Activated CD4-positive, alpha-beta T cell treated with anti-CD3 and anti-CD28 coated beads, Interleukin-2, amount 50 U/mL, for 48 hours (primary cell): ENCODE measurements at regions not wholly inside any gene's neighbourhood (a gene's known extent, or its start where the extent isn't known, plus 50 kb on each side); places are given as distances from the start of the nearest gene placed in this dataset.
"Not testable (repeated sequence)": the region's sequence is repeated elsewhere in the genome, so short reads cannot be mapped to it uniquely, and the experiment has no call there.

Experiments
- DNase-seq, 2 experiments: peaks; one replicate each; pipeline ENCODE4 v3.0.0-alpha.2; 2020

DNA sequence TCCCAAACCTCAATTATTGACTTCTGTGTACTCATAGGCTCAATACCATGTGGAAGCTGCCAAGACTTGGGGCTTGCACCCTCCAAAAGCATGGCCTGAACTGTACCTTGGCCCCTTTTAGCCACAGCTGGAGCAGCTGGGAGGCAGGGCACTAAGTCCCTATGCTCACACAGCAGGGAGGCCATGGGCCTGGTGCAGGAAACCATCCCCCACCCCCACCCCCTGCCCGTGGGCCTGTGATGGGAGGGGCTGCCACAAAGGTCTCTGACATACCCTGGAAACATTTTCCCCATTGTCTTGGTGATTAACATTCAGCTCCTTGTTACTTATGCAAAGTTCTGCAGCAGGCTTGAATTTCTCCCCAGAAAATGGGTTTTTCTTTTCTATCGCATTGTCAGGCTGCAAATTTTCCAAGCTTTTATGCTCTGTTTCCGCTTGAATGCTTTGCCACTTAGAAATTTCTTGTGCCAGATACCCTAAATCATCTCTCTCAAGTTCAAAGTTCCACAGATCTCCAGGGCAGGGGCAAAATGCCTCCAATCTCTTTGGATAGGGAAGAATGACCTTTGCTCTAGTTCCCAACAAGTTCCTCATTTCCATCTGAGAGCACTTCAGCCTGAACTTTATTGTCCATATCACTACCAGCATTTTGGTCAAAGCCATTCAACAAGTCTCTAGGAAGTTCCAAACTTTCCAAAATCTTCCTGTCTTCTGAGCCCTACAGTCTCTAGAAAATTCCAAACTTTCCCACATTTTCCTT is 141.8 kb downstream of the AHR start:
- DNase-seq = not testable (repeated sequence)

DNA sequence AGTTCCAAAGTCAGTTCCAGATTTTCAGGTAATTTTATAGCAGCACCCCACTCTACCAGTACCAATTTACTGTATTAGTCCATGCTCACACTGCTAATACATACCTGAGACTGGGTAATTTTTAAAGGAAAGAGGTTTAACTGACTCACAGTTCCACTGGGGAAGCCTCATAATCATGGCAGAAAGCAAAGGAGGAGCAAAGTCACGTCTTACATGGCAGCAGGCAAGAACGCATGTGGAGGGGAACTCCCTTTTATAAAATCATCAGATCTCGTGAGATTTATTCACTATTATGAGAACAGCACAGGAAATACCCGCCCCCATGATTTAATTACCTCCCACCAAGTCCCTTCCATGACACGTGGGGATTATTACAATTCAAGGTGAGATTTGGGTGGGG is 142.4 kb downstream of the AHR start:
- no peak for DNase-seq

DNA sequence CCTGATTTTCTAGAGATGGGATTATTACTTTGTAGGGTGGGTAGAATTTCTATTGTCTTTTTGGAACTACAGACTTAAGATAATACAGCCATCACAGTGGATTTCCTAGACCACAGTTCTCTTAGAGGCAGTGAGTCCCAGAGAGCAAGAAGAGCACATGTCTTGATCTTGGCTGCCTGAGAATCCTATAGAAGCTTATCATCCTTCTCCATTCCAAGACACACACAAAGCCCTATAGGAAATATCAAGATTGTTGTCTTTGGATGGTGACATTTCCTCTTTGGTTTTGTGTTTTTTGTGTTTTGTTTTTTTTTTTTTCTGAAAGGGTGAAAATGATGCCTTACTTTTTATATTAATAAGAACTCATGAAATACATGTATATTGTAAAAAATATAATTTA is 143.1 kb downstream of the AHR start:
- no peak for DNase-seq

DNA sequence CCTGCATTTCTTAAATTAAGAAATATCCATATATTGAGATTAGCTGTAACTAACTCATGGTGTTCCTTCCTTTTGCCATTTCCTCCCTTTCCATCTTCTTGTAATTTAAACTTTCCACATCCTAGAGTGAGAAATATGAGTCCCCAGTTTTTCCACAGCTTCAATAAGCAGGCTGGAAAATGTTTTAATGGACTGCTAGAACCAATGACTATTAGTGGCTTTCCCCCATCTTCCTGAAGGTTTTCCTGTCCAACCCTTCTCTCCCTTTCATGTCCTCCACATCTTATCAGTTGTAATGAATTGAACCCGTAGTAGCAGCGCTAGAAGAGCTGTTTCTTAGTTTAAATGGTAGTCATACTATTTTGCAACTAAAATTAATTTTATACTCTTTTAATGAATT is 145.7 kb downstream of the AHR start:
- no peak for DNase-seq

- DNase-seq = no peak
Observed at GRCh38 chr7:17444673-17445072, 146.2 kb downstream of the AHR start.

DNA sequence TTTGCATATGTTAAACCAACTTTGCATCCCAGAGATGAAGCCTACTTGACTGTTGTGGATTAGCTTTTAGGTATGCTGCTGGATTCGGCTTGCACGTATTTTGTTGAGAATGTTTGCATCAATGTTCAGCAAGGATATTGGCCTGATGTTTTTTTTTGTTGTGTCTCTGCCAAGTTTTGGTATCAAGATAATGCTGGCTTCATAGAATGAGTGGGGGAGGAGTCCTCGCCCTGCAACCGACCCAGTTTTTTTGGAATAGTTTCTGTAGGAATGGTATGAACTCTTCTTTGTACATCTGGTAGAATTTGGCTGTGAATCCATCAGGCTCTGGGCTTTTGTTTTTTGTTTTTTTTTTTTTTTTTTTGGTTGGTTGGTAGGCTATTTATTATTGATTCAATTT is 147.9 kb downstream of the AHR start:
- no peak for DNase-seq

GRCh38 chr7:17447728-17448478 is 149.5 kb downstream of the AHR start:
- DNase-seq = no peak

- no peak for DNase-seq
Observed at GRCh38 chr7:17448479-17449423, 150.3 kb downstream of the AHR start.

GRCh38 chr7:17456541-17456940 is 158.1 kb downstream of the AHR start:
- DNase-seq = no peak

DNA sequence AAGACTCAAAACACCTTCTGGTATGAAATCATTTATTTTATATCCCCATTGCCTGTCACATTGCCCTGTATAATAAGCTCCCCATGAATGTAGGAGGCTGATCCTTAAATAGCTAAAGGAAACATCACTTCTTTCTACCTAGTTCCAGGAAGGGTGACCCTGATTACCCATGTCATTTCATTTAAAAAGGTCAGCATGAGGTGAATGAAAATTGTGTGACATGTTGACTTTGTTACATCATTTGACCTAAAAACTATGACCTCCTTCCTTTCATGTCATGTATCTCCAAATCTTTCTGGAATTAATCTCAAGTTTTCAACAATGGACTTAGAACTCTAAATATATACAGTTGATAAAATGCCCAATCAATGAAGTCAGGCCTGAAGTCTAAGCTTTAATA is 161.5 kb downstream of the AHR start:
- DNase-seq = no peak

- no peak for DNase-seq
Observed at GRCh38 chr7:17460665-17461064, 162.2 kb downstream of the AHR start.

DNA sequence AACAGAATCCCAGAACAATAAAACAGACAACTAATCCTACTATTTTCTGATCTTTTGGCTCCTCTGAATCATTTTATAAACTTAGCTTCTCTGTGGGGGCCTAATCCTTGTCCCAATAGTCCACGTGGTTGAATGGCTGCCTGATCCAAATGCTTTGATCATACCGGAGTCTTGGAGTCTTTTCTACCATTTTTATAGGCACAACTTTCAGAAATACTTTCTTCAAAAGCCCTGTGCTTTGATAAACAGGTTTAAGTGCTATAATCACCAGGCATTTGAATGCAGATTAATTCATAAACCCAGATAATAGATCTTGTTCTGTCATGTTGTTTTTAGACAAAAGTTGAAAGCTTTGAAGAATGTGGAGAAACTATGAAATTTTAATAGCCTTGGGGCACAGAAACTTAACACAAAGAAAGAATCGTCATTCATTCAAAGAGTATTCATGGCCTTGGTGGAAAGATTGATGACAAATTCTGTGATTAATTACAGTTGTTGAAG is 163.7 kb downstream of the AHR start:
- DNase-seq = no peak

DNA sequence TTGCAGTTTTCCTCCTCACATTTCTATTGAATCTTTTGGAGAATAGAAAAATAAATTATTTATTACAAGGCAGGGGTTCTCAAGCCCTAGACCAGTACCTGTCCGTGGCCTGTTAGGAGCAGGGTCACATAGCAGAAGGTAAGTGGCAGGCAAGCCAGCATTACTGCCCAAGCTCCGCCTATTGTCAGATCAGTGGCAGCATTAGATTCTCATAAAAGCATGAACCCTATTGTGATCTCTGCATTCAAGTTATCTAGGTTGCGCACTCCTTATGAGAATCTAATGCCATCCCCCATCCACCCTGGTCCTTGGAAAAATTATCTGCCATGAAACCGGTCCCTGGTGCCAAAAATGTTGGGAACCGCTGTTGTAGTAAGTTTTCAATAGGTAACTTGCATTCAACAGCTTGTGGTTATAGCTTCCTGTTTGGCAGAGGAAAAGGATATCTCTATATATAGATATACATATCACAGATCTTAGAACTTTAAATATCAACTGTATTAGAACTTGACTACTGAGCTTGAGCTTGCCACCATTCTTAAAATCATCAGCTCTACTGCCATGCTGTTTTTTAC is 165.1 kb downstream of the AHR start:
- DNase-seq = no peak

- DNase-seq = no peak
Observed at GRCh38 chr7:17466216-17466615, 167.8 kb downstream of the AHR start.

GRCh38 chr7:17467386-17467945 is 169.0 kb downstream of the AHR start:
- no peak for DNase-seq

DNA sequence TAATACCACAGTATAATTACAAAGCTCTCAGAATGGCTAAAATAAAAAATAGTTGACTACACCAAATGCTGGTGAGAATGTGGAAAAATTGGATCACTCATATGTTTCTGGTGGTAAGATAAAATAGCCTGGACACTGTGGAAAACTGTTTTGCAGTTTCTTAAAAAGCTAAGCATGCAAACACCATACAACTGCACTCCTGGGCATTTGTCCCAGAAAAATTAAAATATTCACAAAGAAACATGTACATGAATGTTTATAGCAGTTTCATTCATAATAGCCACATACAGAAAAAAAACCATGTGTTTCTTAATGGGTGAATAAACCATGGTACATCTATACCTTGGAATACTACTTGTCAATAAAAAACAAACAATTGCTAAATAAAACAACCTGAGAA is 172.9 kb downstream of the AHR start:
- DNase-seq = no peak

DNA sequence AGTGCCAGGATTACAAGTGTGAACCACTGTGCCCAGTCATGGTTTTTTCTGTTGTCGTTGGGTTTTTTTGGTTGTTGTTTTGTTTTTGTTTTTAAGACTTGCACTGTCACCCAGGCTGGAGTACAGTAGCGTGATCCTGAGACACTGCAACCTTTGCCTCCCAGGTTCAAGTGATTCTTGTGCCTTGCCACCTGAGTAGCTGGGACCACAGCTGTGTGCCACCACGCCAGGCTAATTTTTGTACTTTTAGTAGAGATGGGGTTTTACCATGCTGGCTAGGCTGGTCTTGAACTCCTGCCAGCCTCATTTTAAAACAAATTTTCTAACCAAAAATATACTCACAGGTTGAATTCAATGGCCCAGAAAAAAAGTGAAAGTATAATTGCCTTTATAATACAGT is 174.1 kb downstream of the AHR start:
- no peak for DNase-seq

- no peak for DNase-seq
Observed at GRCh38 chr7:17472939-17473338, 174.5 kb downstream of the AHR start.

GRCh38 chr7:17474724-17475344 is 176.4 kb downstream of the AHR start:
- no peak for DNase-seq

DNA sequence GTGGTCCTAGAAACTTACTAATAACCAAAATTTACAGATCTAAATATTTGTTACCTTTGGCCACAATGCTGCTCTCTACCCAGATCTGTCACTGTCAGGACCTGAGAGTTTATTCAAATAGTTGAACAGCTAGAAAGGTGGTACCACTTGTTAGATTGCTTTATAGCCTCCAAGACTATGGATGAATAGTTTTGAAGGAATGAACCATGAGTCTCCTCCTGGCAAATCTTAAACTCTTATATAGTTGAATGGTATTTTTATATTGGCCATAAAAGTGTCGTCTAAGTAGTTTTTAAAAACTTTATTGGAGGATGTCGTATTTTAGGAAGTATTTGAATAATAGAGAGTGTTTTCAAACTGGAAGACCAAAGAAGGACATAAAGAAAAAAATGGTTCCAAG is 178.7 kb downstream of the AHR start:
- DNase-seq = no peak

- no peak for DNase-seq
Observed at GRCh38 chr7:17481118-17481517, 182.7 kb downstream of the AHR start.

DNA sequence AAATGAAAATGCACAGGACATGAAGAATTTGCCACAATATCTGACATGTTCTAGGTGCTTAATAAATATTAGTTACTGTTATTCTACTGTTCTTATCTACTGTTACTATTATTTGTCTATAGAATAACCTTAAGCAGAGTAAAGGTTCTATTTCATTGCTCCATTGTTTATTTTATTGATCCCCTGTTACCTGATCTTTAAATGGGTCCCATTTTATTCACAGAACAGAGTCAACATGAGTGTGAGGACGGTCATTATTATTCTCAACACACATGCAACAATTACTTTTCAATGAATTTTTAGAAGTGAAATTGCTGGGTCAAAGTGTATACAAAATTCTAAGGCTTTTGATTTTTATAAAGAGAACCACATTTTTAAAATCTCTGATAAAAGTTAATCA is 186.9 kb downstream of the AHR start:
- DNase-seq = no peak
